ENCODE measurements at regions not wholly inside any gene's neighbourhood (a gene's known extent, or its start where the extent isn't known, plus 50 kb on each side); places are given as distances from the start of the nearest gene placed in this dataset.

GRCh38 chr2:240237609-240238174, 97.2 kb upstream of the OTOS start:
- Mint-ChIP-seq H3K27me3 (ENCODE audit: insufficient read depth) (peaks cover 7% of the 10 kb centered on the region), H3K27ac (no peak overlapping the region), H3K36me3 (ENCODE audit: low read depth) (no peaks in the 10 kb centered on the region), H3K9me3 (no peaks in the 10 kb centered on the region; the same call in 1 of the 2 replicates), H3K4me1 (ENCODE audit: low read depth) (peaks cover 18% of the 10 kb centered on the region), H3K4me3 (no peak overlapping the region)
- no peak for TF ChIP-seq CTCF (IDR thresholded peaks at IDR 0.05)
- peak; percentile 51 for DNase-seq

- H3K9me3 Mint-ChIP-seq: no peaks in the 10 kb centered on the region; the same call in 1 of the 2 replicates
- H3K27me3 Mint-ChIP-seq (ENCODE audit: insufficient read depth): peaks cover 7% of the 10 kb centered on the region
- DNase-seq: no peak
- H3K4me3 Mint-ChIP-seq: peak overlapping the region; percentile 35; the same call in 1 of the 2 replicates
- H3K36me3 Mint-ChIP-seq (ENCODE audit: low read depth): no peaks in the 10 kb centered on the region
- TF ChIP-seq CTCF (IDR thresholded peaks at IDR 0.05): no peak
- peak overlapping the region; percentile 19; the same call in 1 of the 2 replicates for H3K27ac Mint-ChIP-seq
- peaks cover 18% of the 10 kb centered on the region for H3K4me1 Mint-ChIP-seq (ENCODE audit: low read depth)
Observed at GRCh38 chr2:240238201-240238600, 97.7 kb upstream of the OTOS start.

- Mint-ChIP-seq H3K27me3 (ENCODE audit: insufficient read depth) (peaks cover 7% of the 10 kb centered on the region), H3K4me3 (no peak overlapping the region; the same call in 1 of the 2 replicates), H3K4me1 (ENCODE audit: low read depth) (peaks cover 18% of the 10 kb centered on the region), H3K27ac (no peak overlapping the region), H3K9me3 (no peaks in the 10 kb centered on the region; the same call in 1 of the 2 replicates), H3K36me3 (ENCODE audit: low read depth) (no peaks in the 10 kb centered on the region)
- no peak for TF ChIP-seq CTCF (IDR thresholded peaks at IDR 0.05)
- no peak for DNase-seq
Observed at GRCh38 chr2:240238786-240239185, 98.3 kb upstream of the OTOS start.

- peaks cover 7% of the 10 kb centered on the region for H3K27me3 Mint-ChIP-seq (ENCODE audit: insufficient read depth)
- DNase-seq: no peak
- H3K9me3 Mint-ChIP-seq: no peaks in the 10 kb centered on the region; the same call in 1 of the 2 replicates
- no peaks in the 10 kb centered on the region for H3K36me3 Mint-ChIP-seq (ENCODE audit: low read depth)
- no peak overlapping the region for H3K4me3 Mint-ChIP-seq
- H3K27ac Mint-ChIP-seq: no peak overlapping the region
- no peak for TF ChIP-seq CTCF (IDR thresholded peaks at IDR 0.05)
- peaks cover 18% of the 10 kb centered on the region for H3K4me1 Mint-ChIP-seq (ENCODE audit: low read depth)
Observed at GRCh38 chr2:240239325-240239724, 98.9 kb upstream of the OTOS start.

GRCh38 chr2:240240017-240240734, 99.7 kb upstream of the OTOS start:
- H3K36me3 Mint-ChIP-seq (ENCODE audit: low read depth): no peaks in the 10 kb centered on the region
- no peak for DNase-seq
- no peaks in the 10 kb centered on the region; the same call in 1 of the 2 replicates for H3K9me3 Mint-ChIP-seq
- H3K27ac Mint-ChIP-seq: no peak overlapping the region
- no peak overlapping the region for H3K4me3 Mint-ChIP-seq
- peaks cover 18% of the 10 kb centered on the region for H3K4me1 Mint-ChIP-seq (ENCODE audit: low read depth)
- H3K27me3 Mint-ChIP-seq (ENCODE audit: insufficient read depth): peaks cover 7% of the 10 kb centered on the region
- no peak for TF ChIP-seq CTCF (IDR thresholded peaks at IDR 0.05)
